Vagina (tissue), 2 donors: ENCODE measurements at regions not wholly inside any gene's neighbourhood (a gene's known extent, or its start where the extent isn't known, plus 50 kb on each side); places are given as distances from the start of the nearest gene placed in this dataset.

Experiments used
- DNase-seq, 2 donors: peaks; one replicate each; pipeline ENCODE4 v3.0.0-alpha.2; 2017; ENCODE audit errors: extremely low spot score in 2 of 2
- H3K27ac ChIP-seq: fragments of 200-600 bp; sonication (generic); one replicate; pipeline ENCODE4 v1.5.1; 2019
- H3K27me3 ChIP-seq: fragments of 200-600 bp; sonication (generic); one replicate; pipeline ENCODE4 v1.5.1; 2019
- H3K36me3 ChIP-seq, 2 donors: fragments of 200-600 bp; sonication (generic); one replicate each; pipeline ENCODE4 v1.5.1; 2017 to 2019
- H3K4me1 ChIP-seq: fragments of 200-600 bp; sonication (generic); one replicate; pipeline ENCODE4 v1.5.1; 2019
- H3K4me3 ChIP-seq, 2 donors: fragments of 200-600 bp; sonication (generic); 1 replicate in 1 of 2; 2 replicates in 1 of 2; pipeline ENCODE4 v1.5.1; 2016 to 2019
- H3K9me3 ChIP-seq: fragments of 200-600 bp; sonication (generic); one replicate; pipeline ENCODE4 v1.5.1; 2019
- POLR2A ChIP-seq, 2 donors: fragments of 450-650 bp; IDR thresholded peaks; one replicate each; pipeline ENCODE4 v1.6.1; 2017; ENCODE audit warnings: antibody characterized with exemption in 2 of 2, mild to moderate bottlenecking in 2 of 2, moderate library complexity in 2 of 2
- POLR2AphosphoS5 ChIP-seq, 2 donors: sonication (generic); formaldehyde crosslinking; IDR thresholded peaks; one replicate each; pipeline ENCODE4 v1.9.0; 2017; ENCODE audit warnings: antibody characterized with exemption in 2 of 2, mild to moderate bottlenecking in 2 of 2, low read depth in 1 of 2; ENCODE audit not compliant: insufficient read depth in 1 of 2
- intact Hi-C: fragments of 100-400 bp; cut with DNase I; formaldehyde crosslinking; loops from one replicate; pipeline ENCODE4 v1.15.1; 2023
- TF ChIP-seq, protein P1 (sequence below), 3 experiments: fragments of 450-650 bp in 2 of 3; fragments of 200-600 bp in 1 of 3; sonication (generic) in 1 of 3; IDR thresholded peaks; one replicate each; pipeline ENCODE4 v1.5.1; 2017 to 2019; ENCODE audit warnings: antibody characterized with exemption in 3 of 3, mild to moderate bottlenecking in 2 of 3, moderate library complexity in 2 of 3

DNA sequence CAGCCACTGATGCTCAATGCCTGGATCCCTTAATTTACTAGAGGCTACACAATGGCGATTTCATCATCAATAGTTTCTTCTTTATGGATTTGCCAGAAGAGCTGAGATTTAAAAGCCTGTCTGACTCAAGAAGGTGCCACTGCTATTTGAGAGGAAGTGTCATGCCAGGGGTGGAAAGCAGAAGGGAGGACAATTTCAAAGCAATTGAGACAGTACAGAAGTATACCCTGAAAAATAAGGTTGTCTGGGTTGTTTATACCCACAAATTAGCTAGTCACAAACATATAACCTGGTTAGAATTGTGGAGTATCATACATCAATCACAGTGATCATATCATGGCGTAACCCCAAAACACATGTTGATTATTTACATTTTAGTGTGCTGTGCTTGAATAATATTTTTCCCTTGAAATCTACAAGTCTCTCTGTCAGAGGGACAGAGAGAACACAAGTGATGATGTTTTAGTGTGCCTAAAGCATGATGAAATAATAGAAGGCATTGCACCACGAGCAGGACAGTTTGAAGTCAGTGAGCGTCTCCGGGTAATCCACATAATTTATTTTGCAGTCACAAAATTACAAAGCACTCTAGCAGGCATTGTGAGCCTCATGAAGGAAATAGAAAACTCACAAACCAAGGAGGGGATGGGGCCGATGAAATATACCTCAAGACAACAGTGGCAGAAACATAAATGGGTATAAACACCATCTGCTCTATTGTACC lies 312.2 kb upstream of the SPRED2 start:
- TF ChIP-seq POLR2A (IDR thresholded peaks at IDR 0.05): no peak
- TF ChIP-seq, protein P1, sequence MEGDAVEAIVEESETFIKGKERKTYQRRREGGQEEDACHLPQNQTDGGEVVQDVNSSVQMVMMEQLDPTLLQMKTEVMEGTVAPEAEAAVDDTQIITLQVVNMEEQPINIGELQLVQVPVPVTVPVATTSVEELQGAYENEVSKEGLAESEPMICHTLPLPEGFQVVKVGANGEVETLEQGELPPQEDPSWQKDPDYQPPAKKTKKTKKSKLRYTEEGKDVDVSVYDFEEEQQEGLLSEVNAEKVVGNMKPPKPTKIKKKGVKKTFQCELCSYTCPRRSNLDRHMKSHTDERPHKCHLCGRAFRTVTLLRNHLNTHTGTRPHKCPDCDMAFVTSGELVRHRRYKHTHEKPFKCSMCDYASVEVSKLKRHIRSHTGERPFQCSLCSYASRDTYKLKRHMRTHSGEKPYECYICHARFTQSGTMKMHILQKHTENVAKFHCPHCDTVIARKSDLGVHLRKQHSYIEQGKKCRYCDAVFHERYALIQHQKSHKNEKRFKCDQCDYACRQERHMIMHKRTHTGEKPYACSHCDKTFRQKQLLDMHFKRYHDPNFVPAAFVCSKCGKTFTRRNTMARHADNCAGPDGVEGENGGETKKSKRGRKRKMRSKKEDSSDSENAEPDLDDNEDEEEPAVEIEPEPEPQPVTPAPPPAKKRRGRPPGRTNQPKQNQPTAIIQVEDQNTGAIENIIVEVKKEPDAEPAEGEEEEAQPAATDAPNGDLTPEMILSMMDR (IDR thresholded peaks at IDR 0.05): no peak
- TF ChIP-seq POLR2AphosphoS5 (IDR thresholded peaks at IDR 0.05; ENCODE audit: insufficient read depth in 1 of 2, low read depth in 1 of 2): no peak
- intact Hi-C loops: no loop called here

DNA sequence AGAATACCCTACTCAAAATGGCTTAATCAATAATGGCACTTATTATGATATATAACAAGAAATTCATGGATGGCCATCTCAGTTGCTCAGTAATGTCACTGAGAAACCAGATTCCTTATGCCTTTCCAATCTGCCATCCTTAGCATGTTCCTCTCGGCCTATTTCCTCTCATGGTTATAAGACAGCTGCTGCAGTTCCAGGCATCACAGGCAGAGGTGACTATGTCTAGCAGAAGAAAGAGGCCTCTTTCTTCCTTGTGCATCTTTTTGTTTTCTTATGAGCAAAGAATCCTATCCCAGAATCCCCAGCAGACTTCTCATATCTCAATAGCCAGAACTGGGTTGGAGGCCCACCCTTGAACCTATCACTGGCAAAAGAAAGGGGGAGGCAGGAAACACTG lies 310.6 kb upstream of the SPRED2 start:
- Histone ChIP-seq H3K4me1 (peaks cover 5% of the 10 kb centered on the region), H3K36me3 (no peaks in the 10 kb centered on the region), H3K9me3 (no peaks in the 10 kb centered on the region), H3K27ac (no peak overlapping the region), H3K4me3 (no peak overlapping the region), H3K27me3 (no peaks in the 10 kb centered on the region)
- intact Hi-C loops: no loop called here
- no peak for DNase-seq
- TF ChIP-seq POLR2A (IDR thresholded peaks at IDR 0.05) (no peak), POLR2AphosphoS5 (IDR thresholded peaks at IDR 0.05; ENCODE audit: insufficient read depth in 1 of 2, low read depth in 1 of 2) (no peak)
- TF ChIP-seq, protein P1 (IDR thresholded peaks at IDR 0.05): no peak

More for the DNA sequence above, 312.2 kb upstream of the SPRED2 start:
- no peaks in the 10 kb centered on the region for H3K9me3 ChIP-seq
- no peak overlapping the region for H3K27ac ChIP-seq
- H3K4me1 ChIP-seq: peaks cover 5% of the 10 kb centered on the region
- no peaks in the 10 kb centered on the region for H3K36me3 ChIP-seq
- H3K4me3 ChIP-seq: no peak overlapping the region
- H3K27me3 ChIP-seq: no peaks in the 10 kb centered on the region
- DNase-seq: no peak

DNA sequence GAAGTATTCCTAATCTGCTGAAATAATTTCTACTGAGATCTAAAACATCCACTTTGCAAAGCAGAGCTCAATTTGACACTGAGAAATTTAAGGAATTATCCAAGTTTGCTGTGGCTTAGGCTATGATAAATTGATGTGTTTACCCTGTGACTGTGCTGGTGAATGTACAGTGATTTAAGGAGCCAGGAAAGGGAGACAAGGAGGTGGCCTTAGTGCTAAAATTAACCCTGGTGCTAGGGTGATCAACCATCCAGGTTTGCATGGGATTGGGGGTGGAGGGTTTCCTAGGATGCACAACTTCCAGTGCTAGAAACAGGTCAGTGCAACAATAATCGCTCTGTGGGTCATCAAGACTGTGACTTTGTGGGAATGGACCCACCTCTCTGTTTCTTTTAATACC lies 307.5 kb upstream of the SPRED2 start:
- H3K4me3 ChIP-seq: no peak overlapping the region
- no peaks in the 10 kb centered on the region for H3K9me3 ChIP-seq
- no peaks in the 10 kb centered on the region for H3K4me1 ChIP-seq
- H3K27me3 ChIP-seq: no peaks in the 10 kb centered on the region
- TF ChIP-seq POLR2A (IDR thresholded peaks at IDR 0.05) (no peak), POLR2AphosphoS5 (IDR thresholded peaks at IDR 0.05; ENCODE audit: insufficient read depth in 1 of 2, low read depth in 1 of 2) (no peak)
- TF ChIP-seq, protein P1 (IDR thresholded peaks at IDR 0.05): no peak
- DNase-seq: no peak
- intact Hi-C loops: no loop called here
- H3K27ac ChIP-seq: no peak overlapping the region
- no peaks in the 10 kb centered on the region for H3K36me3 ChIP-seq

DNA sequence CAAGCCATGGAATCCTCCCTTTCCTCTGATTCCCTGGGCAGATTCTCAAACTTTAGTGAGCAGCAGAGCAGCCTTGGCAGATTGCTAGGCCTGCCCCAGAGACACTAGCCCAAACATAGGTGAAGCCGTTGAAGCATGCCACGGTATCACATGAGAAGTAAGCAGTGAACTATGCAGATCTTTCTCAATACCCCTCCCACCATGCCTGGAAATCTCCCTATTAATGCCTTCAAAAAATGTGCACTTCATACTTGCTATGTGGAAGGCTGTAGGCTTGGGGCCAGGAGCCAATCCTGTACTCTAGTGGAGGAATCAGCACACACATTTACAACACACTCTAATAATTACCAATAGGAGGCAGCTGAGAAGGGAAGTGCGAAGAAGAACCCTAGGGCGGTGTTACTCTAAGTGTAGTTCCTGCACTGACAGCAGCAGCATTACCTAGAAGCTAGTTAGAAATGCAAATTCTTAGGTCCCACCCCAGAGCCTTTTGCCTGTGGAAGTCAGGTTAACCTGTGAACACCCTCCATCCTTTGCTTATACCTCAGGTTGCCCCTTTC lies 305.1 kb upstream of the SPRED2 start:
- Histone ChIP-seq H3K4me3 (no peak overlapping the region), H3K27me3 (no peaks in the 10 kb centered on the region), H3K36me3 (no peaks in the 10 kb centered on the region), H3K4me1 (no peaks in the 10 kb centered on the region), H3K27ac (no peak overlapping the region), H3K9me3 (no peaks in the 10 kb centered on the region)
- TF ChIP-seq POLR2A (IDR thresholded peaks at IDR 0.05) (no peak), POLR2AphosphoS5 (IDR thresholded peaks at IDR 0.05; ENCODE audit: insufficient read depth in 1 of 2, low read depth in 1 of 2) (no peak)
- TF ChIP-seq, protein P1 (IDR thresholded peaks at IDR 0.05): no peak
- intact Hi-C loops: no loop called here
- no peak for DNase-seq

DNA sequence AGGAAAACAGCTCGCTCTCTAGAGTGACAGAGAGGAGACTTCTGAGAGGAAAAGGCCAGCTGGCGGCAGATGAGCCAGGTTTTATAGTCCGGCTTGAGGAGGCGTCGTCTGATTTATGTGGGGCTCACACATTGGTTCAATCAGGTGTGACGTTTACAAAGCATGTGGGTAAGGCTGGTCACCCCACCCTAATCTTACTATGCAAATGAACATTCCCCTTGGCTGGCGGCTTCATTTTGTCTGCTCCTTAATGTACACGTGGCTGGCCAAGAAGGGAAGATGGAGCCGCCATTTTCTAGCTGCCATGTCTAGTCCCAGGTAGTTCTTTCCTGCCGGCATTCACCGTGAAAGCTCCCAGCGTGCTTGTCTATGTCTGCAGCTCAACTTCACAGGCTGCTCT lies 299.1 kb upstream of the SPRED2 start:
- H3K4me1 ChIP-seq: peaks cover 7% of the 10 kb centered on the region
- H3K36me3 ChIP-seq: no peaks in the 10 kb centered on the region
- TF ChIP-seq POLR2A (IDR thresholded peaks at IDR 0.05) (no peak), POLR2AphosphoS5 (IDR thresholded peaks at IDR 0.05; ENCODE audit: insufficient read depth in 1 of 2, low read depth in 1 of 2) (no peak)
- TF ChIP-seq, protein P1 (IDR thresholded peaks at IDR 0.05): no peak
- intact Hi-C loops: no loop called here
- H3K9me3 ChIP-seq: no peaks in the 10 kb centered on the region
- H3K27me3 ChIP-seq: no peaks in the 10 kb centered on the region
- H3K4me3 ChIP-seq: no peak overlapping the region
- no peak overlapping the region for H3K27ac ChIP-seq
- DNase-seq: no peak
